GM12865 (cell line): ENCODE measurements at regions not wholly inside any gene's neighbourhood (a gene's known extent, or its start where the extent isn't known, plus 50 kb on each side); places are given as distances from the start of the nearest gene placed in this dataset.

ENCODE experiments used
- DNase-seq: peaks from one replicate; pipeline ENCODE4 v3.0.0; 2010; ENCODE audit warnings: low read depth
- H3K4me3 ChIP-seq: 2 replicates; pipeline ENCODE4 v1.5.1; 2011; ENCODE audit warnings: mild to moderate bottlenecking, low read depth, low read length, control low read depth
- CTCF ChIP-seq: IDR thresholded peaks from 2 replicates; pipeline ENCODE4 v1.5.1; 2011; ENCODE audit warnings: low read length, control low read depth, low read depth, inconsistent platforms; ENCODE audit not compliant: insufficient read depth; ENCODE audit errors: missing control alignments

GRCh38 chr15:67914028-67914427, 74.2 kb upstream of the RNU6-1 start:
- no peak for TF ChIP-seq CTCF
- H3K4me3 ChIP-seq: no peak overlapping the region
- no peak for DNase-seq

GRCh38 chr15:67914537-67915460, 75.0 kb upstream of the RNU6-1 start:
- H3K4me3 ChIP-seq: no peak overlapping the region
- no peak for TF ChIP-seq CTCF
- no peak for DNase-seq

GRCh38 chr15:67915461-67916374, 75.9 kb upstream of the RNU6-1 start:
- no peak overlapping the region for H3K4me3 ChIP-seq
- no peak for TF ChIP-seq CTCF
- no peak for DNase-seq

- no peak for DNase-seq
- no peak overlapping the region for H3K4me3 ChIP-seq
- TF ChIP-seq CTCF: no peak
Measured at GRCh38 chr15:67916565-67916964, 76.7 kb upstream of the RNU6-1 start.

- DNase-seq: no peak
- no peak overlapping the region for H3K4me3 ChIP-seq
Measured at GRCh38 chr15:67917037-67917436, 77.2 kb upstream of the RNU6-1 start.

GRCh38 chr15:67917636-67918035, 77.8 kb upstream of the RNU6-1 start:
- H3K4me3 ChIP-seq: no peak overlapping the region
- no peak for DNase-seq
- no peak for TF ChIP-seq CTCF

More at GRCh38 chr15:67917037-67917436, 77.2 kb upstream of the RNU6-1 start:
- no peak for TF ChIP-seq CTCF
